ENCODE measurements at regions not wholly inside any gene's neighbourhood (a gene's known extent, or its start where the extent isn't known, plus 50 kb on each side); places are given as distances from the start of the nearest gene placed in this dataset.

- no peak for TF ChIP-seq CTCF (IDR thresholded peaks at IDR 0.05)
- no peak for TF ChIP-seq POLR2A (IDR thresholded peaks at IDR 0.05)
Measured at GRCh38 chrX:40329616-40330015, 231.9 kb upstream of the BCOR start.

All from testis (tissue), 2 donors.